ENCODE measurements at regions not wholly inside any gene's neighbourhood (a gene's known extent, or its start where the extent isn't known, plus 50 kb on each side); places are given as distances from the start of the nearest gene placed in this dataset.

GRCh38 chr22:48228468-48228867 is 1466.0 kb downstream of the TBC1D22A start:
- TF ChIP-seq CTCF (conservative IDR thresholded peaks at IDR 0.05; ENCODE audit: low read depth, low read length), result no peak
- no peak for DNase-seq (ENCODE audit: low read depth)
- H3K4me3 ChIP-seq (ENCODE audit: low read depth, low read length), result no peak overlapping the region

- DNase-seq (ENCODE audit: low read depth), result no peak
- no peak overlapping the region for H3K4me3 ChIP-seq (ENCODE audit: low read depth, low read length)
- TF ChIP-seq CTCF (conservative IDR thresholded peaks at IDR 0.05; ENCODE audit: low read depth, low read length), result no peak
Observed at GRCh38 chr22:48227341-48228018, 1465.0 kb downstream of the TBC1D22A start.

GRCh38 chr22:48226026-48227013 is 1463.9 kb downstream of the TBC1D22A start:
- DNase-seq (ENCODE audit: low read depth), result no peak
- TF ChIP-seq CTCF (conservative IDR thresholded peaks at IDR 0.05; ENCODE audit: low read depth, low read length), result no peak
- no peak overlapping the region for H3K4me3 ChIP-seq (ENCODE audit: low read depth, low read length)

- TF ChIP-seq CTCF (conservative IDR thresholded peaks at IDR 0.05; ENCODE audit: low read depth, low read length), result no peak
- DNase-seq (ENCODE audit: low read depth), result no peak
- no peak overlapping the region for H3K4me3 ChIP-seq (ENCODE audit: low read depth, low read length)
Observed at GRCh38 chr22:48224332-48224731, 1461.9 kb downstream of the TBC1D22A start.

GRCh38 chr22:48223488-48224190 is 1461.2 kb downstream of the TBC1D22A start:
- H3K4me3 ChIP-seq (ENCODE audit: low read depth, low read length), result no peak overlapping the region
- TF ChIP-seq CTCF (conservative IDR thresholded peaks at IDR 0.05; ENCODE audit: low read depth, low read length), result no peak
- no peak for DNase-seq (ENCODE audit: low read depth)

GRCh38 chr22:48222742-48223487 is 1460.5 kb downstream of the TBC1D22A start:
- H3K4me3 ChIP-seq (ENCODE audit: low read depth, low read length), result no peak overlapping the region
- no peak for DNase-seq (ENCODE audit: low read depth)
- no peak for TF ChIP-seq CTCF (conservative IDR thresholded peaks at IDR 0.05; ENCODE audit: low read depth, low read length)
